H9 (cell line): ENCODE measurements at regions not wholly inside any gene's neighbourhood (a gene's known extent, or its start where the extent isn't known, plus 50 kb on each side); places are given as distances from the start of the nearest gene placed in this dataset.
A peak's percentile ranks its signal among the peaks of the same experiment; 100 is the strongest.

ENCODE experiments used
- DNase-seq: peaks from one replicate; pipeline ENCODE4 v3.0.0-alpha.2; 2017
- H2AFZ ChIP-seq: one replicate; pipeline ENCODE4 v1.6.1; 2013; ENCODE audit warnings: mild to moderate bottlenecking, low read length, control low read depth, moderate library complexity
- H2AK5ac ChIP-seq: 2 replicates; pipeline ENCODE4 v1.6.1; 2013; ENCODE audit warnings: low read length, control low read depth, mixed read lengths; ENCODE audit not compliant: insufficient read length
- H2BK120ac ChIP-seq: one replicate; pipeline ENCODE4 v1.6.1; 2013; ENCODE audit warnings: low read depth, mild to moderate bottlenecking, low read length, control low read depth, inconsistent platforms; ENCODE audit not compliant: poor library complexity, severe bottlenecking
- H2BK12ac ChIP-seq: 2 replicates; pipeline ENCODE4 v1.6.1; 2013; ENCODE audit warnings: low read length, control low read depth, mixed read lengths, low read depth; ENCODE audit not compliant: insufficient read length
- H2BK15ac ChIP-seq: 2 replicates; pipeline ENCODE4 v1.6.1; 2013; ENCODE audit warnings: low read depth, low read length, control low read depth
- H2BK20ac ChIP-seq: one replicate; pipeline ENCODE4 v1.6.1; 2013; ENCODE audit warnings: low read depth, mild to moderate bottlenecking, low read length, control low read depth, inconsistent platforms; ENCODE audit not compliant: poor library complexity, severe bottlenecking
- H2BK5ac ChIP-seq: 2 replicates; pipeline ENCODE4 v1.6.1; 2013; ENCODE audit warnings: low read length, control low read depth, mixed read lengths; ENCODE audit not compliant: insufficient read length
- H3K14ac ChIP-seq: 2 replicates; pipeline ENCODE4 v1.6.1; 2013; ENCODE audit warnings: low read length, control low read depth; ENCODE audit not compliant: insufficient read depth
- H3K18ac ChIP-seq: 2 replicates; pipeline ENCODE4 v1.6.1; 2013; ENCODE audit warnings: low read depth, mild to moderate bottlenecking, mixed read lengths, low read length, control low read depth; ENCODE audit not compliant: insufficient read length
- H3K23ac ChIP-seq: 2 replicates; pipeline ENCODE4 v1.6.1; 2013; ENCODE audit warnings: low read length, control low read depth, mixed read lengths, low read depth; ENCODE audit not compliant: insufficient read length
- H3K23me2 ChIP-seq: 2 replicates; pipeline ENCODE4 v1.6.1; 2013; ENCODE audit warnings: low read depth, mild to moderate bottlenecking, mixed read lengths, low read length, control low read depth; ENCODE audit not compliant: insufficient read length, poor library complexity, severe bottlenecking
- H3K27ac ChIP-seq: 2 replicates; pipeline ENCODE4 v1.5.1; 2013; ENCODE audit warnings: low read length, control low read depth, mixed read lengths, low read depth; ENCODE audit not compliant: insufficient read length
- H3K27me3 ChIP-seq: 2 replicates; pipeline ENCODE4 v1.6.1; 2013; ENCODE audit warnings: low read length, control low read depth, inconsistent platforms; ENCODE audit not compliant: insufficient read depth
- H3K4ac ChIP-seq: 2 replicates; pipeline ENCODE4 v1.6.1; 2013; ENCODE audit warnings: low read depth, mild to moderate bottlenecking, control low read depth, inconsistent platforms, low read length, moderate library complexity
- H3K4me1 ChIP-seq: 2 replicates; pipeline ENCODE4 v1.6.1; 2013; ENCODE audit warnings: low read length, control low read depth, inconsistent platforms; ENCODE audit not compliant: insufficient read depth
- H3K4me2 ChIP-seq: 2 replicates; pipeline ENCODE4 v1.6.1; 2013; ENCODE audit warnings: low read length, control low read depth, mixed read lengths; ENCODE audit not compliant: insufficient read length, insufficient read depth
- H3K56ac ChIP-seq: 2 replicates; pipeline ENCODE4 v1.6.1; 2013; ENCODE audit warnings: low read depth, mild to moderate bottlenecking, mixed read lengths, low read length, control low read depth; ENCODE audit not compliant: insufficient read length
- H3K79me1 ChIP-seq: 2 replicates; pipeline ENCODE4 v1.6.1; 2013; ENCODE audit warnings: low read depth, mild to moderate bottlenecking, moderate library complexity, low read length, control low read depth, inconsistent platforms; ENCODE audit not compliant: insufficient read depth, poor library complexity, severe bottlenecking
- H3K79me2 ChIP-seq: 2 replicates; pipeline ENCODE4 v1.6.1; 2013; ENCODE audit warnings: low read length, control low read depth, inconsistent platforms; ENCODE audit not compliant: insufficient read depth
- H3K9ac ChIP-seq: 2 replicates; pipeline ENCODE4 v1.6.1; 2013; ENCODE audit warnings: low read length, control low read depth, mixed read lengths; ENCODE audit not compliant: insufficient read length; ENCODE audit errors: extremely low read depth
- H3K9me3 ChIP-seq: one replicate; pipeline ENCODE4 v1.6.1; 2013; ENCODE audit warnings: low read depth, low read length, inconsistent platforms; ENCODE audit not compliant: control insufficient read depth
- H3T11ph ChIP-seq: one replicate; pipeline ENCODE4 v1.6.1; 2013; ENCODE audit warnings: mild to moderate bottlenecking, low read length, control low read depth, inconsistent platforms
- H4K20me1 ChIP-seq: one replicate; pipeline ENCODE4 v1.6.1; 2013; ENCODE audit not compliant: control insufficient read depth, insufficient read length, insufficient read depth
- H4K5ac ChIP-seq: 2 replicates; pipeline ENCODE4 v1.6.1; 2013; ENCODE audit warnings: low read depth, mild to moderate bottlenecking, mixed read lengths, low read length, control low read depth; ENCODE audit not compliant: insufficient read length
- H4K8ac ChIP-seq: replicated peaks from 2 replicates; pipeline ENCODE4 v1.6.1; 2013; ENCODE audit warnings: low read length, control low read depth, mixed read lengths, low read depth; ENCODE audit not compliant: insufficient read length
- H4K91ac ChIP-seq: 2 replicates; pipeline ENCODE4 v1.6.1; 2013; ENCODE audit warnings: low read depth, mild to moderate bottlenecking, moderate library complexity, mixed read lengths, low read length, control low read depth; ENCODE audit not compliant: insufficient read length
- H3K27ac Mint-ChIP-seq, 3 experiments: 2 replicates in 2 of 3; 3 replicates in 1 of 3; pipeline ENCODE4 v1.8.0; 2020 to 2021; ENCODE audit warnings: mixed read lengths in 3 of 3, mild to moderate bottlenecking in 1 of 3, moderate library complexity in 1 of 3
- H3K27me3 Mint-ChIP-seq: 2 replicates; pipeline ENCODE4 v1.8.0; 2021; ENCODE audit warnings: low read depth, mild to moderate bottlenecking, moderate library complexity, mixed read lengths
- H3K36me3 Mint-ChIP-seq, 3 experiments: 2 replicates in 2 of 3; 3 replicates in 1 of 3; pipeline ENCODE4 v1.8.0; 2020 to 2021; ENCODE audit warnings: low read depth in 3 of 3, mixed read lengths in 3 of 3; ENCODE audit not compliant: insufficient read depth in 1 of 3
- H3K4me1 Mint-ChIP-seq, 2 experiments: 2 replicates each; pipeline ENCODE4 v1.8.0; 2020; ENCODE audit warnings: mixed read lengths in 2 of 2
- H3K4me3 Mint-ChIP-seq, 2 experiments: 2 replicates in 1 of 2; 3 replicates in 1 of 2; pipeline ENCODE4 v1.8.0; 2020 to 2021; ENCODE audit warnings: mild to moderate bottlenecking in 2 of 2, mixed read lengths in 2 of 2, moderate library complexity in 1 of 2
- H3K9me3 Mint-ChIP-seq, 2 experiments: 2 replicates in 1 of 2; 3 replicates in 1 of 2; pipeline ENCODE4 v1.8.0; 2020; ENCODE audit warnings: mild to moderate bottlenecking in 2 of 2, mixed read lengths in 2 of 2, moderate library complexity in 1 of 2
- CTCF ChIP-seq: fragments of 200-600 bp; sonication (generic); conservative IDR thresholded peaks from 3 replicates; pipeline ENCODE4 v1.8.0; 2021; ENCODE audit warnings: antibody characterized with exemption, mild to moderate bottlenecking
- WGBS: extraction: QIAGEN DNeasy Blood & Tissue Kit; methylation state at CpG from one replicate; pipeline ENCODE4 v1.1.7; 2013; ENCODE audit warnings: missing lambda C conversion rate, low lambda C conversion rate, mixed read lengths; ENCODE audit not compliant: insufficient read length; ENCODE audit errors: extremely low coverage; 5-methylcytosine and 5-hydroxymethylcytosine counted together

GRCh38 chr2:183359867-183360266 is 235.6 kb downstream of the NUP35 start:
- H4K8ac ChIP-seq: no peak overlapping the region
- no peak overlapping the region for H3K9ac ChIP-seq
- H3K9me3 ChIP-seq: no peaks in the 10 kb centered on the region
- H2BK20ac ChIP-seq: no peak overlapping the region
- H3K23me2 ChIP-seq: no peaks in the 10 kb centered on the region
- H3K4ac ChIP-seq: no peak overlapping the region
- no CpG with 5 or more reads among the region's 2 CpGs for WGBS
- H2BK15ac ChIP-seq: no peak overlapping the region
- no peak overlapping the region for H2BK5ac ChIP-seq
- no peak overlapping the region for H3K4me3 Mint-ChIP-seq
- H3T11ph ChIP-seq: no peak overlapping the region
- H4K91ac ChIP-seq: no peak overlapping the region
- no peaks in the 10 kb centered on the region for H3K79me2 ChIP-seq
- no peak overlapping the region for H2AFZ ChIP-seq
- H3K27me3 Mint-ChIP-seq: no peaks in the 10 kb centered on the region
- no peak overlapping the region for H4K5ac ChIP-seq
- no peaks in the 10 kb centered on the region for H3K27me3 ChIP-seq
- no peak overlapping the region for H2BK12ac ChIP-seq
- H3K27ac Mint-ChIP-seq: no peak overlapping the region
- no peak overlapping the region for H2BK120ac ChIP-seq
- no peaks in the 10 kb centered on the region for H3K79me1 ChIP-seq
- H3K4me1 ChIP-seq: no peaks in the 10 kb centered on the region
- no peak overlapping the region for H3K4me2 ChIP-seq
- H3K9me3 Mint-ChIP-seq: no peaks in the 10 kb centered on the region
- no peaks in the 10 kb centered on the region for H4K20me1 ChIP-seq
- no peaks in the 10 kb centered on the region for H3K4me1 Mint-ChIP-seq
- H3K18ac ChIP-seq: no peak overlapping the region
- no peak overlapping the region for H3K27ac ChIP-seq
- H3K23ac ChIP-seq: no peak overlapping the region
- H3K14ac ChIP-seq: no peak overlapping the region
- peak; percentile 32; the same call in 2 of the 3 replicates for TF ChIP-seq CTCF
- no peak overlapping the region for H3K56ac ChIP-seq
- H2AK5ac ChIP-seq: no peak overlapping the region
- no peaks in the 10 kb centered on the region for H3K36me3 Mint-ChIP-seq
- DNase-seq: no peak
